Choroid plexus epithelial cell (primary cell): ENCODE measurements at regions not wholly inside any gene's neighbourhood (a gene's known extent, or its start where the extent isn't known, plus 50 kb on each side); places are given as distances from the start of the nearest gene placed in this dataset.

ENCODE experiments used
- DNase-seq: peaks from one replicate; pipeline ENCODE4 v3.0.0-alpha.2; 2010; ENCODE audit warnings: low read depth
- H3K4me3 ChIP-seq: 2 replicates; pipeline ENCODE4 v1.5.1; 2011; ENCODE audit warnings: low read depth, mild to moderate bottlenecking, control low read depth, low read length, moderate library complexity
- CTCF ChIP-seq: conservative IDR thresholded peaks from 2 replicates; pipeline ENCODE4 v1.5.1; 2011; ENCODE audit warnings: low read depth, mild to moderate bottlenecking, control low read depth, inconsistent platforms, low read length, moderate library complexity

- DNase-seq: no peak
- TF ChIP-seq CTCF: no peak
- no peak overlapping the region for H3K4me3 ChIP-seq
Measured at GRCh38 chr10:2399482-2399881, 662.2 kb upstream of the ADARB2 start.

GRCh38 chr10:2392145-2392812 lies 655.0 kb upstream of the ADARB2 start:
- no peak for TF ChIP-seq CTCF
- no peak overlapping the region for H3K4me3 ChIP-seq
- no peak for DNase-seq

- TF ChIP-seq CTCF: no peak
- no peak for DNase-seq
- no peak overlapping the region for H3K4me3 ChIP-seq
Measured at GRCh38 chr10:2387672-2388071, 650.3 kb upstream of the ADARB2 start.

GRCh38 chr10:2387261-2387660 lies 649.9 kb upstream of the ADARB2 start:
- no peak for DNase-seq
- no peak for TF ChIP-seq CTCF
- H3K4me3 ChIP-seq: no peak overlapping the region

- H3K4me3 ChIP-seq: no peak overlapping the region
- DNase-seq: no peak
- no peak for TF ChIP-seq CTCF
Measured at GRCh38 chr10:2380218-2380617, 642.9 kb upstream of the ADARB2 start.

- DNase-seq: no peak
- H3K4me3 ChIP-seq: no peak overlapping the region
- TF ChIP-seq CTCF: no peak
Measured at GRCh38 chr10:2367083-2367482, 629.8 kb upstream of the ADARB2 start.

- no peak for TF ChIP-seq CTCF
- no peak overlapping the region for H3K4me3 ChIP-seq
- no peak for DNase-seq
Measured at GRCh38 chr10:2366264-2366931, 629.1 kb upstream of the ADARB2 start.
